GM21786 (cell line): ENCODE measurements at regions not wholly inside any gene's neighbourhood (a gene's known extent, or its start where the extent isn't known, plus 50 kb on each side); places are given as distances from the start of the nearest gene placed in this dataset.
"Not testable (repeated sequence)": the region's sequence is repeated elsewhere in the genome, so short reads cannot be mapped to it uniquely, and the experiment has no call there.

Experiments
- ATAC-seq: cut with Tn5 transposase; IDR thresholded peaks from one replicate; pipeline ENCODE4 v1.9.1; 2021; ENCODE audit not compliant: unreplicated experiment

DNA sequence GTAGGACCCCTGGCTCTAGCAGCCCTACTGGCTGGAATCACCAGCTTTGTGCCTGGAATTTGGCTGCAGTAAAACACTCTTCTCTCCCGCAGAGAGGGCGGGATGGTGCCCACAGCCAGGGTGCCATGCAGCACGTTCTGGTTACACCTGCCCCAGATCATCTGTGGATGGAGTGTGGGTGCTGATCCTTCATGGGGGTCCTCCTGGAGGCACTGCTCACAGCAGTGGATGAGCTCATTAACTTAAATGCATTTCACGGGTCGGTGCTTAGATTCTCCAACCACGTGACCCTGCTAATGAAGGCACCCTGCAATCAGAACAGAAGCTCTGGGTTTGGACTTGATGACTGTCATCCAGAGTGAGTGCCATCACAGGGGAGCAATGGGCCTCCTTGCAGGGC is 138.6 kb upstream of the AFDN start:
- ATAC-seq = no peak

GRCh38 chr6:167689278-167689677 is 137.4 kb upstream of the AFDN start:
- no peak for ATAC-seq

DNA sequence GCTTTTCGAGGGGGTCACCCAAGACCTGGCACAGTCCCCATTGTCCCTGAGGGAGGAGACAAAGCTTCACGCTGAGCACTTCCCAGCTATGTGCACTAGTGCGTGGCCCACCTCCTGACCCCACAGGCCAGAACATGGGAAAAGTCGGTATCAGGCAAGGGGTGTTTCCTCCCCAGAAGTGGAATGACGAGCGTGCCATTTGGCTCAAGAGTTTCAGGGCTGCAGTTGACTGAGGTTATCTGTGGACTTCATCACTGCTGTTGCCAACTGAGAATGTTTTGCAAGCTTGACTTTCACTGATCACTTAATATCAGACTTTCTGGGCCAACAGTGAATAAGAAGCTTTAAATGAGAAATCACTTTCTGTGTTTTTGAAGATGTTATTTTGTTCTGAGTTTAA is 137.0 kb upstream of the AFDN start:
- ATAC-seq = no peak

DNA sequence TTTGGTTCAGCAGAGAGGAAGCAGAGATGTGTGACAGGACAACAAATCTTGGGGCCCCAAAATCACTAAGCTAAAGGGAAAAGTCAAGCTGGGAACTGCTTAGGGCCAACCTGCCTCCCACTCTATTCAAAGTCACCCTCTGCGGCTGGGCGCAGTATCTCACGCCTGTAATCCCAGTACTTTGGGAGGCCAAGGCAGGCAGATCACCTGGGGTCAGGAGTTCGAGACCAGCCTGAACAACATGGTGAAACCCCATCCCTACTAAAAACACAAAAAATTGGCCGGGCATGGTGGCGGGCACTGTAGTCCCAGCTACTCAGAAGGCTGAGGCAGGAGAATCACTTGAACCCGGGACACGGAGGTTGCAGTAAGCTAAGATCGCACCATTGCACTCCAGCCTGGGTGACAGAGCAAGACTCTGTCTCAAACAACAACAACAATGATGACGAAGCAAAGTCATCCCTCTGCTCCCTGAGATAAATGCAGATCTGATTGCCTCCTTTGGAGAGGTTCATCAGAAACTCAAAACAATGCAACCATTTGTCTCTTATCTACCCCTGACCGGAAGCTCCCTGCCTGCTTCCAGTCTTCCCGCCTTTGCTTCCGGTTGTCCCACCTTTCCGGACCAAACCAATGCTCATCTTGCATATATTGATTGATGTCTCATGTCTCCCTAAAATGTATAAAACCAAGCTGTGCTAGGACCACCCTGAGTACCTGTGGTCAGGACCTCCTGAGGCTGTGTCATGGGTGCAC is 136.4 kb upstream of the AFDN start:
- ATAC-seq = not testable (repeated sequence)

DNA sequence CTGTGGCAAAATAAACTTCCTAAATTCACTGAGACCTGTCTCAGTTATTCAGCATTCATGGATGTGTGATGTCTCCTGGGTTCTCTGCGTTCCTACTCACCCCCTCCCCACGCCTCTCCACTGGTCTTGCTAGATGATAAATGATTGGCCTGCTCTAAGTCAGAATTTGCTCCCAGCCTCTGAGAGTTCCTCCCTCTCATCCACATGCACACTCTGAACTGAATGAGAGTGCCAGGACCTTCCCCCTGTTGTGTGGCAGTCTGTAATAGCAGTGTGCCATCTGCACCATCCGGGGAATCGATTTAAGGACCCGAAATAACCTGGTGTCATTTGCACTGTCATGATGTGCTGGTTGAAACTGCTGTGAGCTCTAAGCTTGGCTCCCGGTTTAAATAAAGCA is 135.8 kb upstream of the AFDN start:
- no peak for ATAC-seq

DNA sequence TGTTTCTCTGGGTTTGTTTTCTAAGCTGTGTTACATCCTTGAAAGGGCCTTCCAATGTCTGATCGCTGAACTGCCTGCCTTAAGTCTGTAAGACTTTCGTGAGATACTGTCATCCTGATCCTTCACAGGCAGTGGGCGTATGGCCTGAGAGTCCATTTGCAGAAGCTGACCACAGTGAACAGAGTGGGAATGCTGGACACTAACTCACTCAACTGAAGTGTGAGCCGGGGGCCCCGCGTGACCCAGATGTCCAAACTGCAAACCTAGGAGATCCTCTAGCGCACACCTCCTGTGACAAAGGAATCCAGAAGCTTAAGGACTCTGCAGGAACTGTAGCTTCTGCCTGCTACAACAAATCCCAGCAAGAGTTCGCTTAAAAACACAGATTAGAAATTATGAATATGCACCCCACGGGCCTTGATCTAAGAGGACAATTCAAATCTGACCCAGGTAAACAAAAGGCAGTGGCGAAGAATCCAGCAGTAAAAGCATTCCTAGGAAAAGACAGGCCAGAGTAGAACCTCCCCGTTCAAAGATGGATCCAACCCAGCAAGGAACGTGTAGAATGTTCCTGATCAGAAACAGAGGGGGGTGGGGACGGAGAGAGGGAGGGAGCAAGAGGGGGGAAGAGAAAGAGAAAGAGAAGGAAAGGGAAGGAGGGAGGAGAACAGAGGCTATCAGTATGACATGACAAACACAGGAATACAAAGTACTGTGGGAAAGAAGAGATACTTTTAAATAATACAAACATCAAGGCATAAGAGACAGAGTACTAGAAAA is 135.0 kb upstream of the AFDN start:
- no peak for ATAC-seq

DNA sequence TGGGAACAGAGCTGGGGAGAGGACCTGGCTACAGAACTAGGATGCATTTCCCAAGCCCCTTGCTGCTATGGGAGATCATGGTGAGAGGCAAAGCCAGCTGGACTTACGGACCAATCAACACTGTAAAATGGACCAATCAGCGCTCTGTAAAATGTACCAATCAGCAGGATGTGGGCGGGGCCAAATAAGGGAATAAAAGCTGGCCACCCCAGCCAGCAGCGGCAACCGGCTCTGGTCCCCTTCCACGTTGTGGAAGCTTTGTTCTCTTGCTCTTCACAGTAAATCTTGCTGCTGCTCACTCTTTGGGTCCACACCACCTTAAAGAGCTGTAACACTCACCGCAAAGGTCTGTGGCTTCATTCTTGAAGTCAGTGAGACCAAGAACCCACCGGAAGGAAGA is 133.2 kb upstream of the AFDN start:
- not testable (repeated sequence) for ATAC-seq

DNA sequence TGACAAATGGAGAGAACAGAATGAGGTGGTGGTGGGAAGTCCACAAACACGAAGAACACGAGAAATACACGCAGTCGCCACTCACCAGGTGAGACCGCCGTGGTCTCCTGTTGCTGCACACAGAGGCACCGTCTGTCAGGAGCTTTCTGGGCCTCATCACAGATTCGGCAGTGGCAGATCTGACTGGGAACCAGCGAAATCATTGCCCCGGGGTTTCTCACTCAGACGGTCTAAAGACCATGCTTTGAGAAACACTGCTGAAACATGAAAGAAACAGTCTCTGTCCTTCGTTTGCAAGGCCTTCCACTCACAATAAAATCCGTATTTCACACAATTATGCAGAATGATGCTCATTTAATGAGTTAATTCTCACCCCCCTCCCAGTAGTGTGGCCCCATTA is 130.9 kb upstream of the AFDN start:
- ATAC-seq = no peak

DNA sequence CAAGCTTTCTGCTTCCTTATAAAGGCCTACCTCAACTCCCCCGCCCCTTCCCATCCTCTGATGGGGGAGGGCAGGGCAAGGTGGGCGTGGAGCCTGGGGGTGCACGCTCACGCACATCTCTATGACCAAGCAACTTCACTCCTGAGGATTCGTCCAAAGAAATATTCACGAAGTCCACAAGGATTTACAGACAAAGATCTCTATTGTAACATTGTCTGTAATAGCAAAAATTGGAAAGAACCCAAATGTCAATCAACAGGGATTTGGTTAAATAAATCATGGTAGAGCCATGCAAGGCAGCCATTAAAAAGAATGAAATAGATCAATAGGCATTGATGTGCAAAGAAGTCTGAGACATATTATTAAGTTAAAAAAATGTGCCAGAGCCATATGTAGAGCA is 130.4 kb upstream of the AFDN start:
- no peak for ATAC-seq

DNA sequence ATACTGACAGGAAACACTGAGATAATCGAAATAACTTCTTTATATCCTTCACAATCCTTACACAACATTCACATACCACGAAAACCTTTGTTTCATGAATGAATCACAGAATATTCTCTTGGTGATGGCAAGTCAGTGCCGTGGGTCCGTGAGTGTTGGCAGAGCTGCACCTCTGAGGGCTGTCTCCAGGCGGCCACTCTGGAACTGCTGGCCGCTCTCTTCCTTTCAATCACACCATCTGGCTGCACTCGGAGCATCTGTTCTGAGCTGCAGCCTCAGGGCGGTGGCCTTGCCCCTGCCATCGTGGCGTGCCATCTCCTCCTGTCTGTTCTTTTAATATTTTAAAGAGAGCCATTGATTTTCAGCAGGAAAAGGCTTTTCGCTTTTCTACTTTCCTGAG is 129.4 kb upstream of the AFDN start:
- no peak for ATAC-seq

DNA sequence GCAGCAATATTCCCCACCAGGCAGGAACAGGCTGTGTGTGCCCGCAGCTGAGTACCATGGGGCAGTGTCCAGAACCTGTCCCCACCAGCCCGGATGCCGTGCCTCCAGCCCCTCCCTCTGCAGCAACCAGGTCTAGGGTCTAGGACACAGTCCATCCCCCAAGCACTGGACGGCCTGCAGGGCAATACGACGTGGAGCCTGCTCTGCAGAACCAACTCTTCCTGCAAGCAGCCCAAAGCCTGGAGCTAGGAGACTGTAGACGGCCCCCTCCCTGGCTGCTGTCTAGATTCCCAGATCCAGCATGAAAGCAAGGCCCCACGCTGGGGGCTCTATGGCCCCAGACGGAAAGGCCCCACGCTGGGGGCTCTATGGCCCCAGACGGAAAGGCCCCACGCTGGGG is 128.2 kb upstream of the AFDN start:
- ATAC-seq = no peak

DNA sequence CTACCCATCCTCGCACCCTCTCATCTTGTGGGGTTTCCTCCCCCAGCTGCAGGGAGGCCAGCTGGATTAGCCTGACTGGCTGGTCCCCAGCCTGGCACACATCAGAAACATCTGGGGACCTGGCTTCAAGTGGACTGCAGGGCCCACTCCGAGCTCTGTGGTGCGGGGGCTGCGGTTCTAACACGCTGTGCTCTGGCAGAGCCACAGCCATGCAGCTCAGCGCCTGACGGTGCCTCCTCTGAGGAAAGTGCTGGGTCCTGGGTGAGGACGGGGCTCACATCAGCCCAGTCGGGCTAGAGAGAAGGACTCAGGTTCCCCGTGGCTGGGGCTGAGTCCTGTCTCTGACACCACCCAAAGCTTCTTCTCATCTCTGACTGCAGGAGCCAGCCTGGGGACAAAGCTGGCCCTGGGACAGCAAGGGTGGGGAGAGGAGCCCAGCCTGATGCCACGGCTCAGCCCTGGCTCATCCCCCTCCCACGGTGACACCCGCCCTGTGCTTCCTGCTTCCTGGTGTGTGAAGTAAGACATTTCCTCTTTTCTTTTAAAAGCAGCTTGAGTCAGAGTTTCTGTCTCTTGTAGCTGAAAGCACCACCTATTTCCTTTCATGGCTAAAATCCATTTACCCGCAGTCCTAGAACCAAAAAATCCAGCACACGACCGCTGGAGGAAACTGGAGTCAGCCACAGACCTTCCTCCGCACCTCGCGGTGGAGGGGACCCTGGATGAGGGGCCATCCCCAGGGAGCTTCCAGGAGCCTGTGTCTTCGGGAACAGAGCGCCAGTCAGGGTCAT is 127.4 kb upstream of the AFDN start:
- peak; percentile 92 for ATAC-seq

- no peak for ATAC-seq
These were observed 126.5 kb upstream of the AFDN start for GRCh38 chr6:167700199-167700598.

DNA sequence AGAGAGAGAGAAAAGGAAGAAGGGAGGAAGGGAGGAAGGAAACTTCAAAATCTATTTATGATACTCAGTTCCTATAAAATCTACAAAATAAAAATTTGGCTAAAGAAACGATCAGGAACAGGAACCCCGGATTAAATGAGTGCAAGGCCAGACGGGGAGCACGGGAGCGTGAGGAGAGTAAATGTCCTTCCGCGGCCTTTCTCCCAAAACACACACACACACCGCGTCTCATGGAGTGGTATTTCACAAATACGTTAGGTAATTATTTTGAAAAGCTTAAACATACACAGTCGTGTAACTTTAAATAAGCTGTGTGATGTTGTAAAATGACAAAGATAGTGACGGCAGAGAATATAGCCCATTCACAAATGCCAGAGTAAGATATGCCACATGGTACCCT is 125.7 kb upstream of the AFDN start:
- no peak for ATAC-seq

DNA sequence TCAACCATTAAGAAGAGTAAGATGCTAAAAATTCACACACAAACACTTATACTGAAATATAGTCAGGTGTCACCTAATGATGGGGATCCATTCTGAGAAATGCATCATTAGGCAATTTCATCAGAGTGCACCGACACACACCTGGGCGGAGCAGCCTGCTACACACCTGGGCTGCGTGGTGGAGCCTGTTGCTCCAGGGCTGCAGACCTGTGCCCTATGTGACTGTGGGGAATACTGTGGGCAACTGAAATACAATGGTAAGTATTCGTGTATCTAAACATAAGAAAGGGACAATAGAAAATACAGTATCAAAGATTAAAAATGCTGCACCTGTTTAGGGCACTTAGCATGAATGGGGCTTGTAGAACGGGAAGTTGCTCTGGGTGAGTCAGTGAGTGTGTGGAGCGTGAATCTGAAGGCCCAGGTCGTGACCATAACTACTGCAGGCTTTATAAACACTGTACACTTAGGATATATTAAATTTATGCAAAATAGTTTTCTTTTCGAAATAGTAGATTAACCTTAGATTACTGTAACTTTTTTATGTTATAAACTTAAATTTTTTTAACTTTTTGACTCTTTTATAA is 124.4 kb upstream of the AFDN start:
- ATAC-seq = no peak

GRCh38 chr6:167703347-167703746 is 123.4 kb upstream of the AFDN start:
- ATAC-seq = no peak

- ATAC-seq = no peak
These were observed 122.9 kb upstream of the AFDN start for GRCh38 chr6:167703781-167704180.

GRCh38 chr6:167704396-167704901 is 122.3 kb upstream of the AFDN start:
- ATAC-seq = no peak

DNA sequence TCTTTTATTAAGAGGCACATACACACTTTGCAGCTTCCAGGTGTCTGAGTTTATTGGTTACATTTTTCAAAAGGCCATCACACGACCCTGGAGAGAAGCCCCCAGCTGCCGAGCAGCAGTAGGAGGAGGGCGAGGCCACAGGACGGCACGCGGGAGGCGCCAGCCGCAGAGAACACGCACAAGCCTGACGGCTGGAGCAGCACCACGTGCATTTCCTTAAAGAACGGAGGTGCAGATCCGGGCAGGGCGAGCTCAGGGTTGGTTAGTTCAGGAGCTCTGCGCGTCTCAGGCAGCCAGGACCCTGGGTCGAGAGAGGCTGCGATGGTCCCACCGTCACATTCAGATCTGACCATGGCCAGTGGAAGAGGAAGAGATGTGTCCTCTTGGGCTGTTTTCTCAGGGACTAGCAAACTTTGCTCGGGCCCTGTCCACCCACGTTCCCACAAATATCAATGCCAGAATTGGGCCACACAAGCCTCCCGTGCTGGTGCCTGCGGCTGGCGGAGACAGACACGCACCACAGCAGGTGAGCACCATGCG is 121.4 kb upstream of the AFDN start:
- no peak for ATAC-seq

DNA sequence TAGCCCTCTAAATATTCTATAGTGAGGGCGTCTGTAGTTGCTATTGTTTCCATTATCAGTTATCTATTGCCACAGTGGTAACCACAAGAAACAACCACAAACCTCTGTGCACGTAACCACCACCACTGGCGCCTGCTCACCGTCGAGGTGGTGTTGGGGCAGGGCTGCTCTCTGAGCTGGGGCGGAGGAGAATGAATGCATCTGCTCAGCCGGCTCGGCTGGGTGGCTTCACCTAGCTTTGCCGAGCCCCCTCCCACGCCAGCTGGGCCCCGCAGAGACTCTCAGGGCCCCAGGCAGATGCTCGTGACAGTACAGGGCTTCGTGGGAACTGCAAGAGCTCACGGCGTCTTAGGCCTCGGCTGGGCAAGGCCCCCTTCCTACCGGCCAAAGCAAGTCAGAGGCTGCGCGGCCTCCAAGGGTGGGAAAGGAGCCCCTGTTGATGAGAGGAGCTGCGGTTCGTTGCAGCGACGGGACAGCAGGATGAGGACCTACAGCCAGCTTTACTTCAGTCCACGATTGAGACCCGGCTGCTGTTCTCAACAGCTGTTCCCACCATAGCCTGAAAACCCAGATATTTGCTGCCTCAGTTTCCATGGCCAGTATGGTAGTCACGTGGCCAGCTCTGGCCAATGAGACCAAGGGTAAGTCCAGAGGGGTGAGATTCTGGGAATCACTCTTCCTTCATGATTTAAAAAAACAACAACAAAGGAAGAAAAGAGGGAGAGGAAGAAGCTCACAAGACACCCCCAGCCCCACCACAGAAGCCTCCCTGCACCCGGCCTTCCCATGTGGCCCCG is 120.2 kb upstream of the AFDN start:
- ATAC-seq = peak; percentile 97
